Liver (tissue), 8 donors: ENCODE measurements at regions not wholly inside any gene's neighbourhood (a gene's known extent, or its start where the extent isn't known, plus 50 kb on each side); places are given as distances from the start of the nearest gene placed in this dataset.

Source experiments
- DNase-seq: peaks from one replicate; pipeline ENCODE4 v3.0.0-alpha.2; 2017; ENCODE audit warnings: low spot score
- H3K27ac ChIP-seq, 2 donors: one replicate each; pipeline ENCODE4 v1.7.0; 2013; ENCODE audit warnings: inconsistent platforms in 2 of 2, low read length in 2 of 2, control low read depth in 1 of 2, low read depth in 1 of 2, mild to moderate bottlenecking in 1 of 2
- H3K27me3 ChIP-seq, 4 donors: one replicate each; pipeline versions ENCODE4 v1.6.1 to v1.7.0; 2013; ENCODE audit warnings: low read length in 3 of 4, inconsistent platforms in 1 of 4, mild to moderate bottlenecking in 1 of 4, moderate library complexity in 1 of 4; ENCODE audit not compliant: control insufficient read depth in 4 of 4, insufficient read depth in 4 of 4
- H3K36me3 ChIP-seq, 4 donors: one replicate each; pipeline versions ENCODE4 v1.6.1 to v1.7.0; 2013; ENCODE audit warnings: low read length in 3 of 4, mild to moderate bottlenecking in 3 of 4, low read depth in 1 of 4, moderate library complexity in 1 of 4; ENCODE audit not compliant: control insufficient read depth in 4 of 4, insufficient read depth in 3 of 4
- H3K4me1 ChIP-seq, 4 donors: one replicate each; pipeline versions ENCODE4 v1.6.1 to v1.7.0; 2013; ENCODE audit warnings: low read length in 3 of 4, mild to moderate bottlenecking in 3 of 4, moderate library complexity in 1 of 4; ENCODE audit not compliant: control insufficient read depth in 4 of 4, insufficient read depth in 4 of 4
- H3K4me3 ChIP-seq, 3 donors: one replicate each; pipeline versions ENCODE4 v1.6.1 to v1.7.0; 2013; ENCODE audit warnings: low read length in 3 of 3, control low read depth in 1 of 3, low read depth in 1 of 3, mild to moderate bottlenecking in 1 of 3
- H3K9ac ChIP-seq, 2 donors: one replicate each; pipeline ENCODE4 v1.7.0; 2013; ENCODE audit warnings: low read length in 2 of 2, mild to moderate bottlenecking in 2 of 2, moderate library complexity in 2 of 2, control low read depth in 1 of 2, low read depth in 1 of 2
- H3K9me3 ChIP-seq, 4 donors: one replicate each; pipeline versions ENCODE4 v1.6.1 to v1.7.0; 2013; ENCODE audit warnings: low read length in 3 of 4; ENCODE audit not compliant: control insufficient read depth in 4 of 4
- FOXA1 ChIP-seq: IDR thresholded peaks from 2 replicates; pipeline ENCODE4 v1.6.1; 2016; ENCODE audit warnings: antibody characterized with exemption
- FOXA2 ChIP-seq: IDR thresholded peaks from 2 replicates; pipeline ENCODE4 v1.6.1; 2016; ENCODE audit warnings: antibody characterized with exemption
- HNF4A ChIP-seq, 2 donors: conservative IDR thresholded peaks; 2 replicates each; pipeline ENCODE4 v1.6.1; 2016; ENCODE audit warnings: antibody characterized with exemption in 2 of 2, mild to moderate bottlenecking in 2 of 2
- RAD21 ChIP-seq, 2 donors: IDR thresholded peaks; 2 replicates each; pipeline ENCODE4 v1.6.1; 2016; ENCODE audit warnings: antibody characterized with exemption in 2 of 2, mild to moderate bottlenecking in 2 of 2
- RXRA ChIP-seq, 2 donors: IDR thresholded peaks; 2 replicates each; pipeline ENCODE4 v1.6.1; 2017 to 2018; ENCODE audit warnings: antibody characterized with exemption in 2 of 2, mild to moderate bottlenecking in 1 of 2
- TAF1 ChIP-seq: conservative IDR thresholded peaks from 2 replicates; pipeline ENCODE4 v1.6.1; 2016; ENCODE audit warnings: antibody characterized with exemption, mild to moderate bottlenecking
- YY1 ChIP-seq: IDR thresholded peaks from 2 replicates; pipeline ENCODE4 v1.6.1; 2016; ENCODE audit warnings: antibody characterized with exemption, mild to moderate bottlenecking
- WGBS: extraction: QIAGEN DNeasy Blood & Tissue Kit; methylation state at CpG from one replicate; pipeline ENCODE4 v1.1.7; 2013; 5-methylcytosine and 5-hydroxymethylcytosine counted together
- TF ChIP-seq, protein P1 (sequence below): fragments of 150-350 bp; IDR thresholded peaks from 2 replicates; pipeline ENCODE4 v1.5.1; 2017; ENCODE audit warnings: improper control_type of control experiment, low read depth, low read length; ENCODE audit not compliant: missing input control
- TF ChIP-seq, protein P2 (sequence below): IDR thresholded peaks from 2 replicates; pipeline ENCODE4 v1.6.1; 2016; ENCODE audit warnings: antibody characterized with exemption
- TF ChIP-seq, protein P3 (sequence below): IDR thresholded peaks from 2 replicates; pipeline ENCODE4 v1.6.1; 2016; ENCODE audit warnings: antibody characterized with exemption
- TF ChIP-seq, protein P4 (sequence below): IDR thresholded peaks from 2 replicates; pipeline ENCODE4 v1.6.1; 2016; ENCODE audit warnings: antibody characterized with exemption, mild to moderate bottlenecking
- donor health status: healthy.
- donor health status: healthy.
- donor health status: healthy.
- donor health status: healthy.
- donor health status: healthy.

DNA sequence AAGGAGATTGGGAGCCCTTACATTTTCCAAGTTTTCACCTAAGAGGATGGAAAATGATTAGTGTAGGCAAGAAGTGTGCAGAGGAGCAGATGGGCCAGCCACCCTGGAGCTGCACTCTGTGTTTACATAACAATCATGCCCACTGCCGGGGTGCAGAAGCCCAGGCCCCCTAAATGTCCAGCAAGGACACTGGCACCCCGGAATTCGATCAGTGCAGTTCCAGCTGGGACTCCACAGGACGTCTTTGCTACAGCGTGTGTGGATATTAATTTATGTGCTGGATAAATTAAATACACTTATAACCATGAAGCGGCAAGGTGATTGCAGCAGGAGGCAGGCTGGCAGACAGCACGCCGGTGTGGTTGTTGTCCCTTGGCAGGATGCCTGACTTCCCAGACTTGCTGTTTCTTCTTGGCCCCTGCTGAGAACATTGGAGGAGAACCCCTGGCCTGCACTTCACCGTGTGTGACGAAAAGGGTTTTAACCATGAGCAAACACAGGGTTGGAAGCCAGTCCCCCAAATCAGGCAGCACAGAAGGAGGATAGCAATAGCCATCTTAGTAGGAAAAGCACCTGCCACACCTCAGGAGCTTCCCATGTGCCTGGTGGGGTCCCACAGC, 73.7 kb downstream of the GADD45G start:
- Histone ChIP-seq H3K4me3 (no peak overlapping the region), H3K27me3 (no peaks in the 10 kb centered on the region), H3K36me3 (no peaks in the 10 kb centered on the region), H3K4me1 (peaks cover 9 to 22% (median 13%) of the 10 kb centered on the region in 4 donors), H3K9ac (no peak overlapping the region), H3K27ac (no peak overlapping the region), H3K9me3 (no peaks in the 10 kb centered on the region)
- WGBS: 92% methylated on average over 10 of the region's 10 CpGs
- TF ChIP-seq, protein P1, sequence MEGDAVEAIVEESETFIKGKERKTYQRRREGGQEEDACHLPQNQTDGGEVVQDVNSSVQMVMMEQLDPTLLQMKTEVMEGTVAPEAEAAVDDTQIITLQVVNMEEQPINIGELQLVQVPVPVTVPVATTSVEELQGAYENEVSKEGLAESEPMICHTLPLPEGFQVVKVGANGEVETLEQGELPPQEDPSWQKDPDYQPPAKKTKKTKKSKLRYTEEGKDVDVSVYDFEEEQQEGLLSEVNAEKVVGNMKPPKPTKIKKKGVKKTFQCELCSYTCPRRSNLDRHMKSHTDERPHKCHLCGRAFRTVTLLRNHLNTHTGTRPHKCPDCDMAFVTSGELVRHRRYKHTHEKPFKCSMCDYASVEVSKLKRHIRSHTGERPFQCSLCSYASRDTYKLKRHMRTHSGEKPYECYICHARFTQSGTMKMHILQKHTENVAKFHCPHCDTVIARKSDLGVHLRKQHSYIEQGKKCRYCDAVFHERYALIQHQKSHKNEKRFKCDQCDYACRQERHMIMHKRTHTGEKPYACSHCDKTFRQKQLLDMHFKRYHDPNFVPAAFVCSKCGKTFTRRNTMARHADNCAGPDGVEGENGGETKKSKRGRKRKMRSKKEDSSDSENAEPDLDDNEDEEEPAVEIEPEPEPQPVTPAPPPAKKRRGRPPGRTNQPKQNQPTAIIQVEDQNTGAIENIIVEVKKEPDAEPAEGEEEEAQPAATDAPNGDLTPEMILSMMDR: no peak
- DNase-seq: no peak

DNA sequence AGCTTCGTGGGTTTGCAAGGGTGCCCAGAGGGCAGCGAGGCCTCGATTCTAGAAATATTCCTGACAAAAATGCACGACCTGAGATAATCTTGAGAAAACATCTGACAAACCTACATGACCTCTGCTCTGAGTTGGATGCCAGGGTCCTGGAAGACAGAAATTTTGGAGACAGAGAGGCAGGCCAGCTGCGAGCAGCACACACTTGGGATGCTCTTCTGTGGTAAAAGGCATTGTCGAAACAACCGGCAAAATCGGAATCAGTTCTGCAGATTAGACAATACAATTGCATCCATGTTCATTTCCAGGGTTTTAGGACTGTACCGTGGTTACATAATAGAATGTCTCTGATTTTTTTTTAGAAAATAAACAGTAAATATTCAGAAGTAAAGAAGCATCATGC, 74.2 kb downstream of the GADD45G start:
- no peak for DNase-seq
- H3K36me3 ChIP-seq: no peaks in the 10 kb centered on the region
- no peak overlapping the region for H3K4me3 ChIP-seq
- H3K27ac ChIP-seq: no peak overlapping the region
- H3K9me3 ChIP-seq: no peaks in the 10 kb centered on the region
- no peaks in the 10 kb centered on the region for H3K27me3 ChIP-seq
- TF ChIP-seq, protein P1: no peak
- TF ChIP-seq, protein P2, sequence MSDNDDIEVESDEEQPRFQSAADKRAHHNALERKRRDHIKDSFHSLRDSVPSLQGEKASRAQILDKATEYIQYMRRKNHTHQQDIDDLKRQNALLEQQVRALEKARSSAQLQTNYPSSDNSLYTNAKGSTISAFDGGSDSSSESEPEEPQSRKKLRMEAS: no peak
- TF ChIP-seq YY1: no peak
- TF ChIP-seq TAF1: no peak
- TF ChIP-seq HNF4A (conservative IDR thresholded peaks at IDR 0.05): no peak
- TF ChIP-seq, protein P3, sequence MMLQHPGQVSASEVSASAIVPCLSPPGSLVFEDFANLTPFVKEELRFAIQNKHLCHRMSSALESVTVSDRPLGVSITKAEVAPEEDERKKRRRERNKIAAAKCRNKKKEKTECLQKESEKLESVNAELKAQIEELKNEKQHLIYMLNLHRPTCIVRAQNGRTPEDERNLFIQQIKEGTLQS: no peak
- TF ChIP-seq FOXA2: no peak
- no peak for TF ChIP-seq RAD21 (IDR thresholded peaks at IDR 0.05)
- TF ChIP-seq FOXA1: no peak
- TF ChIP-seq RXRA (IDR thresholded peaks at IDR 0.05): no peak
- H3K4me1 ChIP-seq: peaks cover 9 to 23% (median 13%) of the 10 kb centered on the region in 4 donors
- WGBS: 92% methylated on average over 9 of the region's 9 CpGs
- no peak overlapping the region for H3K9ac ChIP-seq

DNA sequence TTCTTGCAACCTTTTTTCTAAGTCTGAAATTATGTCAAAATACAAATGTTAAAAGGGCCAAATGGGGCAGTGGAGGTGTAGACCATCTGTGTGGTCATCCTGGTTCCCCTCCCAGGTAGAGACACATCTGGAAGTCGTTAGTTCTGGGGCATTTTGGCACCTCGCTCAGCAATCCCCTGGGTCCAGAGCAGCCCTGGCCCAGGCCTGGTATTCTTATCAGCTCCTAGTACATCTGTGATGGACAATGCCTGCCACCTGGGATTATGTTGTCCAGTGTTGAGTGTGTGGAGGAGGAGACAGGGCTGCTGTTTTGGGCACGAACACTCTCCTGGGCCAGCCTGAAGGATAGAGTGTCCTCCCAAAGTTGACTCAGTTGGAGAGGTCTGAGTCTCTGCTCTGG, 74.8 kb downstream of the GADD45G start:
- H3K4me3 ChIP-seq: no peak overlapping the region
- H3K36me3 ChIP-seq: no peaks in the 10 kb centered on the region
- H3K4me1 ChIP-seq: peaks cover 10 to 28% (median 18%) of the 10 kb centered on the region in 4 donors
- WGBS: 90% methylated on average over 3 of the region's 3 CpGs
- no peak for TF ChIP-seq FOXA1
- no peak for TF ChIP-seq TAF1
- TF ChIP-seq, protein P4, sequence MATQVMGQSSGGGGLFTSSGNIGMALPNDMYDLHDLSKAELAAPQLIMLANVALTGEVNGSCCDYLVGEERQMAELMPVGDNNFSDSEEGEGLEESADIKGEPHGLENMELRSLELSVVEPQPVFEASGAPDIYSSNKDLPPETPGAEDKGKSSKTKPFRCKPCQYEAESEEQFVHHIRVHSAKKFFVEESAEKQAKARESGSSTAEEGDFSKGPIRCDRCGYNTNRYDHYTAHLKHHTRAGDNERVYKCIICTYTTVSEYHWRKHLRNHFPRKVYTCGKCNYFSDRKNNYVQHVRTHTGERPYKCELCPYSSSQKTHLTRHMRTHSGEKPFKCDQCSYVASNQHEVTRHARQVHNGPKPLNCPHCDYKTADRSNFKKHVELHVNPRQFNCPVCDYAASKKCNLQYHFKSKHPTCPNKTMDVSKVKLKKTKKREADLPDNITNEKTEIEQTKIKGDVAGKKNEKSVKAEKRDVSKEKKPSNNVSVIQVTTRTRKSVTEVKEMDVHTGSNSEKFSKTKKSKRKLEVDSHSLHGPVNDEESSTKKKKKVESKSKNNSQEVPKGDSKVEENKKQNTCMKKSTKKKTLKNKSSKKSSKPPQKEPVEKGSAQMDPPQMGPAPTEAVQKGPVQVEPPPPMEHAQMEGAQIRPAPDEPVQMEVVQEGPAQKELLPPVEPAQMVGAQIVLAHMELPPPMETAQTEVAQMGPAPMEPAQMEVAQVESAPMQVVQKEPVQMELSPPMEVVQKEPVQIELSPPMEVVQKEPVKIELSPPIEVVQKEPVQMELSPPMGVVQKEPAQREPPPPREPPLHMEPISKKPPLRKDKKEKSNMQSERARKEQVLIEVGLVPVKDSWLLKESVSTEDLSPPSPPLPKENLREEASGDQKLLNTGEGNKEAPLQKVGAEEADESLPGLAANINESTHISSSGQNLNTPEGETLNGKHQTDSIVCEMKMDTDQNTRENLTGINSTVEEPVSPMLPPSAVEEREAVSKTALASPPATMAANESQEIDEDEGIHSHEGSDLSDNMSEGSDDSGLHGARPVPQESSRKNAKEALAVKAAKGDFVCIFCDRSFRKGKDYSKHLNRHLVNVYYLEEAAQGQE: no peak
- TF ChIP-seq, protein P1: no peak
- TF ChIP-seq FOXA2: no peak
- no peak overlapping the region for H3K27ac ChIP-seq
- H3K9ac ChIP-seq: no peak overlapping the region
- no peak for DNase-seq
- no peaks in the 10 kb centered on the region for H3K9me3 ChIP-seq
- H3K27me3 ChIP-seq: no peaks in the 10 kb centered on the region
